GM20000 (cell line): ENCODE measurements at regions not wholly inside any gene's neighbourhood (a gene's known extent, or its start where the extent isn't known, plus 50 kb on each side); places are given as distances from the start of the nearest gene placed in this dataset.

Experiments
- DNase-seq: peaks from one replicate; pipeline ENCODE4 v3.0.0; 2012; ENCODE audit warnings: low spot score
- TF ChIP-seq, protein P1 (sequence below): IDR thresholded peaks from 2 replicates; pipeline ENCODE4 v1.5.1; 2012; ENCODE audit warnings: mild to moderate bottlenecking, control low read depth; ENCODE audit errors: extremely low read depth, missing control alignments

DNA sequence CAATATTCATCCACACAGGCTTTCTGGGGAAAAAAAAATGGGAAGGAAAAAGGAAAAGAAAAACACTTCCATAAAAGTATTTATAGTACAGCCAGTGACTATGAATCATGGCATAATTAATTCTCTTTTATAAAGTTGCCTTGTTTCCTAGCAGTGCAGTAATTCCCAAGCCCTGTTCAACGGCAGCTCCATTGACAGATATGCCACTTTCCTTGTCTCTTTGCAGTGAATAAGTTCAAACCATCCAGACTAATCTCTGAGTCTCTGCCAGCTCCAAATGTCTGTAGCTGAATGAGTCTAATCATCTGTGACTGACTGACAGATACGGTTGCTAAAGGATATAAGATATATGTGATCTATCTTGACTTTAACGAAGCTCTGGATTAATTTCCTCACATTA is 52.9 kb upstream of the KCNJ16 start:
- DNase-seq = no peak
- TF ChIP-seq, protein P1, sequence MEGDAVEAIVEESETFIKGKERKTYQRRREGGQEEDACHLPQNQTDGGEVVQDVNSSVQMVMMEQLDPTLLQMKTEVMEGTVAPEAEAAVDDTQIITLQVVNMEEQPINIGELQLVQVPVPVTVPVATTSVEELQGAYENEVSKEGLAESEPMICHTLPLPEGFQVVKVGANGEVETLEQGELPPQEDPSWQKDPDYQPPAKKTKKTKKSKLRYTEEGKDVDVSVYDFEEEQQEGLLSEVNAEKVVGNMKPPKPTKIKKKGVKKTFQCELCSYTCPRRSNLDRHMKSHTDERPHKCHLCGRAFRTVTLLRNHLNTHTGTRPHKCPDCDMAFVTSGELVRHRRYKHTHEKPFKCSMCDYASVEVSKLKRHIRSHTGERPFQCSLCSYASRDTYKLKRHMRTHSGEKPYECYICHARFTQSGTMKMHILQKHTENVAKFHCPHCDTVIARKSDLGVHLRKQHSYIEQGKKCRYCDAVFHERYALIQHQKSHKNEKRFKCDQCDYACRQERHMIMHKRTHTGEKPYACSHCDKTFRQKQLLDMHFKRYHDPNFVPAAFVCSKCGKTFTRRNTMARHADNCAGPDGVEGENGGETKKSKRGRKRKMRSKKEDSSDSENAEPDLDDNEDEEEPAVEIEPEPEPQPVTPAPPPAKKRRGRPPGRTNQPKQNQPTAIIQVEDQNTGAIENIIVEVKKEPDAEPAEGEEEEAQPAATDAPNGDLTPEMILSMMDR = no peak

DNA sequence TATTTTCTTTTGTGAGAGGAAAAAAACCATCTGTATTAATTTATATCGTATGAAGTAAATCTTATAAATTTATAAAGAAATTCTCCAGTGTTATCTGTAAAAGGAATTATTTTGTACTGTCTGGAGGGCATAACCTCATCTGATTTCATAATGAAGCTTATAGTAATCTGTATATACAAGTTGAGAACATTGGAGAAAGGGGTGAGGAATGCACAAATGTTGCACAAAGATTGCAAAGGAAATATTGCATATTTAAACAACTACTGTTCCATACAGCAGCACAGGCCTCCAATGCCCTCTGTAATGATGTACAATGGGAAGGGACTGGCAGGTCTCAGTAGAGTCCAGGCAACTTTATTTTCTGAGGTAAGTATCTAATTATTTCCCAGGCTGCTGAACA is 50.8 kb upstream of the KCNJ16 start:
- no peak for DNase-seq
- TF ChIP-seq, protein P1 = no peak
